MCF 10A (cell line): ENCODE measurements at regions not wholly inside any gene's neighbourhood (a gene's known extent, or its start where the extent isn't known, plus 50 kb on each side); places are given as distances from the start of the nearest gene placed in this dataset.

Experiments used
- BruUV-seq: library from RNA; stranded (reverse); fragments of 400-500 nt; replicated peaks from 2 replicates; lab custom pipeline; 2021; lab: Mats Ljungman, UMichigan
- CTCF ChIA-PET: fragments of 300-600 bp; sonication (Branson Sonifier 250); formaldehyde crosslinking; extraction: SDS; loops from one replicate; lab custom pipeline; 2021; ENCODE audit warnings: antibody characterized with exemption, inconsistent platforms; lab: Yijun Ruan, JAX
- POLR2A ChIA-PET: fragments of 300-600, 350-650 bp; sonication (Branson Sonifier 250); formaldehyde crosslinking; extraction: SDS; loops from one replicate; lab custom pipeline; 2020; ENCODE audit warnings: antibody characterized with exemption, inconsistent platforms; lab: Yijun Ruan, JAX
- DNase-seq: peaks from one replicate; pipeline ENCODE4 v3.0.0-alpha.2; 2018; ENCODE audit not compliant: unreplicated experiment
- H3K27ac Mint-ChIP-seq: one replicate; pipeline ENCODE4 v1.8.0; 2022; ENCODE audit warnings: mild to moderate bottlenecking, low read depth, mixed read lengths; ENCODE audit not compliant: unreplicated experiment
- H3K27me3 Mint-ChIP-seq: one replicate; pipeline ENCODE4 v1.8.0; 2022; ENCODE audit warnings: mixed read lengths; ENCODE audit not compliant: insufficient read depth, unreplicated experiment
- H3K36me3 Mint-ChIP-seq: one replicate; pipeline ENCODE4 v1.8.0; 2022; ENCODE audit warnings: mild to moderate bottlenecking, moderate library complexity, mixed read lengths; ENCODE audit not compliant: insufficient read depth, unreplicated experiment
- H3K4me1 Mint-ChIP-seq: one replicate; pipeline ENCODE4 v1.8.0; 2022; ENCODE audit warnings: mixed read lengths; ENCODE audit not compliant: insufficient read depth, unreplicated experiment
- H3K4me3 Mint-ChIP-seq: one replicate; pipeline ENCODE4 v1.8.0; 2022; ENCODE audit warnings: mild to moderate bottlenecking, moderate library complexity, mixed read lengths; ENCODE audit not compliant: unreplicated experiment
- H3K9me3 Mint-ChIP-seq: one replicate; pipeline ENCODE4 v1.8.0; 2022; ENCODE audit warnings: mixed read lengths; ENCODE audit not compliant: unreplicated experiment
- CTCF ChIP-seq: fragments of 200-600 bp; IDR thresholded peaks from one replicate; pipeline ENCODE4 v1.8.0; 2022; ENCODE audit warnings: antibody characterized with exemption, mild to moderate bottlenecking; ENCODE audit not compliant: unreplicated experiment
- intact Hi-C: fragments of 100-400 bp; cut with micrococcal nuclease; formaldehyde crosslinking; loops from 2 replicates; pipeline ENCODE4 v1.14.1; 2022

GRCh38 chr3:117572786-117573185, 863.2 kb downstream of the TUSC7 start:
- BruUV-seq = no TSS peak
- intact Hi-C loops = no loop called here

GRCh38 chr3:117580806-117581205, 871.2 kb downstream of the TUSC7 start:
- intact Hi-C loops = no loop called here
- no TSS peak for BruUV-seq
- ChIA-PET CTCF (no interaction called here), POLR2A (no interaction called here)
- Mint-ChIP-seq H3K36me3 (no peaks in the 10 kb centered on the region), H3K9me3 (no peaks in the 10 kb centered on the region), H3K27ac (no peak overlapping the region), H3K4me1 (peaks cover 4% of the 10 kb centered on the region), H3K27me3 (no peaks in the 10 kb centered on the region), H3K4me3 (no peak overlapping the region)
- TF ChIP-seq CTCF = no peak
- no peak for DNase-seq

More at GRCh38 chr3:117572786-117573185, 863.2 kb downstream of the TUSC7 start:
- ChIA-PET CTCF (no interaction called here), POLR2A (interaction anchor here (0.6 kb wide), 1 partner anchor 299 kb away, joined by 3 read pairs; no protein-coding TSS in a partner anchor)
- H3K4me3 Mint-ChIP-seq = no peak overlapping the region
- TF ChIP-seq CTCF = no peak
- no peaks in the 10 kb centered on the region for H3K27me3 Mint-ChIP-seq
- no peaks in the 10 kb centered on the region for H3K36me3 Mint-ChIP-seq
- no peak overlapping the region for H3K27ac Mint-ChIP-seq
- H3K9me3 Mint-ChIP-seq = no peaks in the 10 kb centered on the region
- H3K4me1 Mint-ChIP-seq = no peaks in the 10 kb centered on the region
- no peak for DNase-seq

GRCh38 chr3:117586161-117586560, 876.6 kb downstream of the TUSC7 start:
- Mint-ChIP-seq H3K27ac (no peak overlapping the region), H3K36me3 (no peaks in the 10 kb centered on the region), H3K9me3 (no peaks in the 10 kb centered on the region), H3K27me3 (no peaks in the 10 kb centered on the region), H3K4me1 (peaks cover 6% of the 10 kb centered on the region), H3K4me3 (no peak overlapping the region)
- POLR2A ChIA-PET = no interaction called here
- CTCF ChIA-PET = interaction anchor here (1.2 kb wide), 1 partner anchor 112 kb away, joined by 3 read pairs; no protein-coding TSS in a partner anchor
- TF ChIP-seq CTCF = no peak
- intact Hi-C loops = no loop called here
- BruUV-seq = no TSS peak
- no peak for DNase-seq

GRCh38 chr3:117587416-117587815, 877.8 kb downstream of the TUSC7 start:
- TF ChIP-seq CTCF = no peak
- Mint-ChIP-seq H3K36me3 (no peaks in the 10 kb centered on the region), H3K27me3 (no peaks in the 10 kb centered on the region), H3K9me3 (no peaks in the 10 kb centered on the region), H3K4me3 (no peak overlapping the region), H3K27ac (no peak overlapping the region), H3K4me1 (peaks cover 6% of the 10 kb centered on the region)
- no peak for DNase-seq
- no TSS peak for BruUV-seq
- intact Hi-C loops = no loop called here
- CTCF ChIA-PET = interaction anchor here (0.8 to 1.0 kb wide), 2 partner anchors 9 to 231 kb away, joined by 3 read pairs; no protein-coding TSS in a partner anchor
- POLR2A ChIA-PET = no interaction called here
